HS-27A (cell line): ENCODE measurements at regions not wholly inside any gene's neighbourhood (a gene's known extent, or its start where the extent isn't known, plus 50 kb on each side); places are given as distances from the start of the nearest gene placed in this dataset.
"Not testable (repeated sequence)": the region's sequence is repeated elsewhere in the genome, so short reads cannot be mapped to it uniquely, and the experiment has no call there.

Experiments
- DNase-seq: peaks from one replicate; pipeline ENCODE4 v3.0.0-alpha.2; 2012; ENCODE audit warnings: low read depth, missing footprints

DNA sequence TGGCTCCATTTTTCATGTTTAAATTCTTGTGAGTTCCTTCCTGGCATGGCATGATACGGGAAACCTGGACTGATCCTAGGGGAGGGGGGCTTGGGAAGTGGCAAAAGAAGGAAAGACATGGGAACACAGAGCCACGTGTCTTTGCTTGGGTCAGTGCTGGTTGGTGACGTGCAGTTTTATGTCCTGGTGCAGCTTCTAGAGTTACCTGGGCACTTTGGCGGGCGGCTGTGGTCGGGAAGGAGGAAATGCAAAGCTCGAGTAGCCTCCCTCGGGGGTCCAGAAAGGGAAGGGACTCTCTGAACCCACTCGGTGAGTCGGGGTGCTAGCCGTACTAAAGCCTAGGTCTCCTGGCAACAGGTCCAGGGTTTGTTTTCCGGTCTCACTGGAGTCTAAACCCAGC is 94.6 kb downstream of the APOB start:
- no peak for DNase-seq

DNA sequence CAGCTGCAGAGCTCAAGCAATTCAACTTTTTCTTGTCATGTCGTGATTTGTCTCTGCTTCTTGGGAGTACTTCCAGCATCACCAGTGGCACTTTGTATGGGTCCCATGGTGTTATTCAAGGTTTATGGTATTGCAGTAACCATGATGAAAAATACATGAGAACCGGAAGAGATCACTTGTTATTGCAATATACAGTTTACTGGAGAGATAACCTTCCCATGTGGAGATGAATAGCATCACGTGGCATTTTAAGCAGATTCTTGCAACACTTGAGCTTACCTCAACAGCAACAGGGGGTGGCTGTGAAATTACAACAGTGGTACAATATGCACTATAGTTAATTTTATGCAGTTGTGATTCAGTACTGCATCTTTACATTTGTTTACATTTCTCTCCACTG is 97.4 kb downstream of the APOB start:
- DNase-seq, result no peak

DNA sequence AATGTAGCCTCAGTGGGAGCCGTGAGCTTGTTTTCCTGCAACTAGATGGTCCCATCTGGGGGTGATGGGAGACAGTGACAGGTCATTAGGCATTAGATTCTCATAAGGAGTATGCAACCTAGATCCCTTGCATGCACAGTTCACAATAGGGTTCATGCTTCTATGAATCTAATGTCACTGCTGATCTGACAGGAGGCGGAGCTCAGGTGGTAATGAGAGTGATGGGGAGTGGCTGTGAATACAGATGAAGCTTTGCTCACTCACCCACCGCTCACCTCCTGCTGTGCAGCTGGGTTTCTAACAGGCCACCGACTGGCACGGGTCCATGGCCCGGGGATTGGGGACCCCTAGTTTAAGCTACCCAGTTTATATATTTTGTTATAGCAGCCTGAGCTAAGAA is 100.2 kb downstream of the APOB start:
- not testable (repeated sequence) for DNase-seq

DNA sequence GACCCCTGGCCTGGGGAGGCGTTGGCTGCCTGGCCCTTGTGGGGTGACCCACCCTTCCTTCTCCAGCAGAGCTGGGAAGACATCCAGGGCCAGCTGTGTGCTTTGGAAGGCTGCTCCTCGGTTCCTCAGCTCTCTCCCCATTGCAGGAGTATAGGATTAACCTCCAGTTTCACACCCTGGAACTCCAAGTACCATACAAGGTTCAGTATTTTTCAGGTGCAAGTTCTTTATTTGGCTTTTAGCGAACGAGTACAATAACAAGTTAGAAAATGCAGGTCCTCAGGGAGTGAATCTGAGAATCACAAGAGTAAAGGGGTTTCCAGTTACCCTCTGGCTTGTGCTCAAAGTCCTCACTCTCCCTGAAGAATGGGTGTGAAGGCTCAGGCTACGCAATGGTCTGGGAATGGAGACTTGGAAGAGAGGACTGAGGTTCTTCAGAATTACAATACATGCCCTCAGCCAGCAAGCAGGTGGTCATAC is 101.2 kb downstream of the APOB start:
- no peak for DNase-seq

DNA sequence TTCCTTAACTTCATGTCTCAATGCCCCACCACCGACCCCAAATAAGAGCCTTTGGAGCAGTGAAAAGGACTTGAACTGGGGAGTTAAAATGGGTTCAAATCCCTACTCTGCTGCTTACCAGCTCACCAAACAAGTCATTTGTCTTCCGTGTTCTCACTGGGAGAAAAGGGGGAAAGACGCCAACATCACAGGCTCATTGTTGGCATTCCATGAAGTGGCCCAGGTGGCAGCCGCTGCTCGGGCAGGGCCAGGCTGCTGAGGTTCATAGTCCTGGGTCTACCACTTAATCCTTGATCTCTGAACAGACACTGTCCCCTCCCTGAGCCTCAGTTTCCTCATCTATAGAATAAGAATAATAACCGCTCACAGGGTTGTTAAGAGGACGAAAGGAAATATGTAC is 103.0 kb downstream of the APOB start:
- DNase-seq, result no peak

DNA sequence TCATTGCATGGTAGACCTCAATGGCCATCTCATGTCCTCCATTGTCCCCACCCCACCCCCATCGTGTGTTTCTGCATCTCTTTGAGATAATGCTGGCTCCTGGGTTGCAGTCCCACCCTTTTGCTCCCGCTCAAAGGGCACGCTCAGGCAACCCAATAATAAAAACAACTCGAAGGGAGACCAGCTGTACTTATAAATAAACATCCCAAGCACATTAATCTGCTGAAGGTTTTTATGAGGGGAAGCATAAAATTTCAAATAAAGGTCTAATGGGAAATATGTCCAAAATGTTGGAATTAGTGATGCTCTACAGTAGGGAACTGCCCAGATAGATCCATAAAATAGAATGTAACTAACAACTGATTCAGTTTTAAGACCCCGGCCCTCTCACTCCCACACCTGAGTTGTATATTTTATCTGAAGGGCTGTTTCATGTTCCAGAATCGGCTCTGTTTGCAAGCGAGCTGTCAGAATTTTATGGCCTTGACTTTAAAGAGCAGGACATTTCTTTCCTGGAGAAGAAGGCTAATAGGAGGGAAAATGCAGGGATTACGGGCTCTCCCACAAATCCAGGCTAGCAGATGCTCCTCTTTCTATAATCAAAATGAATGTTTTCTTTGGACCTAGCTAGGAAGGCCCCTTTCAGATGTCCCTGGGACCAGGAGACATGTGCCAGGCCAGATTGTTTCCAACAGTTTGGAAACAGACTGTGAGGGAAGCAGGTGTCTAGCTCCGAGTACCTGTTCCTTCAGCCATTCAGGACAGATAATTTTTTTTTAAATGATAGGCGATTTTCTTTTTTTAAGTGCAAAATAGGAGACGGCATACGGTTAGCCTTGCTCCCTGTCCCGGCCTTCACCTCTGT is 103.7 kb downstream of the APOB start:
- DNase-seq, result no peak

DNA sequence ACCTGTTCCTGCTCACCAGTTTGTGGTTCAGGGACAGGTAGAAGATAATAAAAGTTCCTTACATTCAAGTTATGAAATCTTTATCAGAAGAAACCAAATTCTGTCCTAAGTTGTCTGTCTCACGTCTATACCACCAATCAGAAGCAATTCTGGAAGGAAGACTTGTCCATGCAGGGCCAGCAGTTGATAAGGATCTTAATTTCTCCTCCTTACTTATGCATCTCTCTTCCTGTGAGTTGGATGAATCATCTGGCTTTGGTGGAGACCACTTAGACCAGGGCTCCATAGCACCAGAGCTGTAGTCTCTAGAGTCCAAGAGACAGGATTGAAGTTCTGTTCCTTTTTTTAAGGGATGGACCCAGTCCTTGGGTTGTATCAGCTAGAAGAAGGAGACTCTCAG is 106.5 kb downstream of the APOB start:
- no peak for DNase-seq

DNA sequence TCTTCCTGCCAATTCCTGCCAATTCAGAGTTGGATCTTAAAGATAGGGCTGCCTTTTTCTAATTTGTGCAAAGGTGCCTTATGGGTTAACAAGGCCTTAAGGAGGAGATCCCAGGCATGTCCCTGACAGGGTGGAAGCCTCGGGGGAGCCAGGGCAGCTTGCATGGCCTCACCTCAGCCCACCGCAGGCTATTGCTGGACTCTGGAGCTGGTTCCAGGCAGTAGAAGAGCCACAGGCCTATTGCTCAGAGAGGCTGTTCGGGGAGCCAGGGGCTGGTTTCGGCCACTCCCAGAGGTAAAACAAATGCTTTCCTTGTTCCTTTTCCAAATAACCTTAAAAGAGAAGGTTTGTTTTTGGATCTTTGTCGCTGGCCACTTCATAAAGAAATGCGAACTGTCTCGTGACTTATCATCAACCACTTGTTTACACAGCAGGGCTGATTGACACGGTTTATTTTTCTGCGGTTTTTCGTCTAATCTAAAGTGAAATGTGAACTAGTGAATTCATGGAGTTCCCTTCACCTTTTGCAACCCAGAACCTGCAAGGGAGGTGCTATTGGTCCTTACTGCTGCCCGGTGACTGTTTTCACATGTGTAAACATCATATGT is 108.6 kb downstream of the APOB start:
- no peak for DNase-seq

DNA sequence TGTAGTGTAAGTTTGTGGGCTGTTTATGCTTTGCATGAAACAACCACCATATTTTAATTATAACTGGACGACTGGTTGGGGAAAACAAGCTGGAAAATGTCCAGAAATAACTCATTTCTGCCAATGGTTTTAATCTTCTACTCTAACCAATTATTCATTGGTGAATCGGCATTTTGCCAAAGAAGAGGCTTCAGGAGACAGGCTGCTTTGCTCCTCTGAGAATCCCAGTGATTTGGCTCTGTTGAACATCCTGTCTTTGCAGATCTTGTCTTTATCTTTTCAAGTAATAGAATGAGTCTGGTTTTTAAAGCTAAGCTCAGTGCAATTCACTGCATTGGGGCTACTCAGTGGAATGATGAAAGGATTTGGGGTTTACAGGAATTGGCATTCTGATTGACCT is 109.6 kb downstream of the APOB start:
- no peak for DNase-seq

DNA sequence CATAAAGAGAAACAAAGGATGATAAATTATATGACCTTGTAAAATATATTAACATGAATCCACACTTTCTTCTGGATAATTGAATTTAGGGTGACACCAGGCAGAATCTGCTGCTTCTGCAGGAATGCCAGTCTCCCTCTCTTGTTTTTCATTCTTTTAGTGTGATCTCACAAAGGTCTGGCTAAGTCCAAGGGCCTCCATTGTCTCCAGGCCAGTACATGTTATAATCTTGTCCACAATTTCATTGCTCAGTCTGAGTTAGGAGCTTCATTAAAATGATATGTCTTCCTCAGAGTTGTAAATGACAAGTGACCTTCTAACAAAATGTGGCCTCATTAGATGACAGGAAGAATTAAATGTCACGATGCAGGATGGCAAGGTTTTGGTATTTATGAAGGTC is 110.2 kb downstream of the APOB start:
- DNase-seq, result no peak

DNA sequence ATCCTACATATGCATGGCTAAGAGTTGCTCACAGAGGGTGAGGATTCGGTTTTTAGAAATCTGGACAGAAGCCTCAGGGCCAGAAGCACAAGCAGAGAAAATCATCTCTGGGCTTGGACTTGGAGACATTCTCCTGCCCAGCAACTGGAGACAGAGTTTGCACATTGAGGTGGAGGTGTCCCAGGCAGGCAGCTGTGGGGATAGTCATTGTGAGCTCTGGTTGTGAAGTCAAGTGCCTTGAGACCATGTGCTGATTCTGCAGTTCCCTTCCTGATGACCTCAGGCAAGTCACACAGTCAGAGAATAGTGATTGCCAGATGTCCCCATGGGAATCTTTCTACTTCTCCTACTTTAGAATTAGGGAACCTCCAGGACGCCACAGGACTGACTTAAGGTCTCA is 108.4 kb upstream of the LDAH start:
- no peak for DNase-seq

DNA sequence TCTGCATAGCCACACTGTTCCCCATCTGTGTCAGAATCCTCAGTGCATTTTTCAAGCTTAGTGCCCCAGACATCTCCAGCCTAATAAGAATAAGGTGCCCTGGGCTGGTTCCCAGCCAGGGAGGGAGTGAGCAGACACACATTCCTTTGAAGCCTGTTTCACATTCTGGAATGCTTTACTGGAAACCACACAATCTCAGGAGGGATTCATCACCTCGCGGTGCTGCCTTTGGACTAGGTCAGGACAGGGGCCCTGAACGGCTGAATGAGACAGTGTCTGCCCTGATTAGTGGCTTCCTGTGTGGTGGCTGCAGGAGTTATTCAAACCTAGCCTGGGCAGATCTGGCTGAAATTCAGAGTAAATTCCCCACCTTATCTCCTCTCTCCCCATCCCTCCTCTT is 108.0 kb upstream of the LDAH start:
- DNase-seq, result peak; percentile 92

DNA sequence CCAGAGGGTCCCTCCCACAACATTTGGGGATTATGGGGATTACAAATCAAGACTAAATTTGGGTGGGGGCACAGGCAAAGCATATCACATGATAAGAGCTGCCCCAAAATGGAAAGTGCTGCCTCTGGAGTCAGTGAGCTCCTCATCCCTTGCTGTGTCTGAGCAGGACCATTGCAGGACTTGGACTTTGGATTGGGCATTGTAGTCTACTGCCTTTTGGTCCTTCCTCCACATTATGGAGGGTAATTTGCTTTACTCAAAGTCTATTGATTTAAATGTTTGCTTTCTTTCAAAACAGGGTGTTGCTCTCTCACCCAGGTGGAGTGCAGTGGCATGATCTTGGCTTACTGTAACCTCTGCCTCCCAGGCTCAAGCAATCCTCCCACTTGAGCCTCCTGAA is 106.8 kb upstream of the LDAH start:
- DNase-seq, result no peak

DNA sequence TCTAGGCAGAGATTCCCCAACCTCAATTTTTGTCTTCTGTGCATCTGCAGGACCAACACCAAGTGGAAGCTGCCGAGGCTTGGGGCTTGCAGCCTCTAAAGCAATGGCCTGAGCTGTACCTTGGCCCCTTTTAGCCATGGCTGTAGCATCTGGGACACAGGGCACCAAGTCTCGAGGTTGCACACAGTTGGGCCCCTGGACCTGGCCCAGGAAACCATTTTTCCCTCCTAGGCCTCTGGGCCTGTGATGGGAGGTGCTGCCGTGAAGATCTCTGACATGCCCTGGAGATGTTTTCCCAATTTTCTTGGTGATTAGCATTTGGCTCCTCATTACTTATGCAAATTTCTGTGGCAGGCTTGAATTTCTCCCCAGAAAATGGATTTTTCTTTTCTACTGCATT is 105.7 kb upstream of the LDAH start:
- DNase-seq, result no peak

DNA sequence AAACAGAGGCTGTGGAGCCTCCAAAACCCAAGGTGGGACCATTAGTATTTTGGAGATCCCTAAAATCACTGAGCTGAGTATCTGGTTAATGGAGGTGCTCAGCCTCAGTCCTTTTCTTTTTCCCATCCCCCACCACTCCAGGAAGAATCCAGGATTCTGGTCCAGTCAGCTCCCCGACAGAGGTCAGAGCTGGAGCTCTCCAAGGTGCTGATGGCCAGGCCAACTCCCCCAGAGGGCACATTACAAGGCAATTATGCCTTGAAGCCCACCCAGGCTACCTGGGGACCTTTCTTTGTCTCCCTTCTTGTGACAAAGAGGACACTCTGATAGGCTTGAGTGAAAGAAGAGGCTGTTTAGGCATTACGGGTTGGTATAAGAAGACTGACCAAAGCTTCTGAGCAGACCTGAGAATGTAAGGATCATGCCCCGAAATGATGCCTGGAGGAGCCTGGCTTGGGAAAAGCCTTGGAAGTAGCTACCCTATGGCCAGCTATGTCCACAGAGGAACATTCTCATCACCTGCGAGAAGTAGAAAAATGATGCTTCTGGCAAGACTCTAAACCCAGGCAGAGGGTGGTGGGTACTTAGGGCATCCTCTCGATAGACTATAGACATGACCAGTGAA is 102.5 kb upstream of the LDAH start:
- DNase-seq, result no peak

DNA sequence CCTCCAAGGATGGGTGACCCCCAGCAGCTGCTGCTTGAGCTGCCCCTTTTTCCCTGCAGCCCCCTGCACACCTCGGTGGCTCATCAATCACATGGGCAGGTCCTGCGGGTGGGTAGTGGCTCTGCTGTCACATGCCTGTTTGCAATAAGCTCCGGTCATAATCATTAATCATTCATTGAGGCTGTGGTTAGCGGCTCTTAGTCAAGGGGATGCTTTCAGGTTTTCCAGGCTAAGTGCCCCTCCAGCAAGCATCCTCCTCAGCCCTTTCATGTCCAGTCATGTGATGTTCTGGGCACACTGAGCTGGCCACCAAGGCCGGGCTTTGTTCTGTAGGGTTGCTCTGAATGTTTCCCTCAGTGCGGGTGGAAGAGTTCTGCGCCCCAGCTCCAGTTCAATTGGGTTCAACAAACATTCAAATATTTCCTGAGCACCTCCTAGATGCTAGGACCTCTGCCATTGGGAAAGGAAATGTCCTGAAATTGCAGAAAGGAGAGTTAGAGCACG is 96.4 kb upstream of the LDAH start:
- DNase-seq, result no peak

DNA sequence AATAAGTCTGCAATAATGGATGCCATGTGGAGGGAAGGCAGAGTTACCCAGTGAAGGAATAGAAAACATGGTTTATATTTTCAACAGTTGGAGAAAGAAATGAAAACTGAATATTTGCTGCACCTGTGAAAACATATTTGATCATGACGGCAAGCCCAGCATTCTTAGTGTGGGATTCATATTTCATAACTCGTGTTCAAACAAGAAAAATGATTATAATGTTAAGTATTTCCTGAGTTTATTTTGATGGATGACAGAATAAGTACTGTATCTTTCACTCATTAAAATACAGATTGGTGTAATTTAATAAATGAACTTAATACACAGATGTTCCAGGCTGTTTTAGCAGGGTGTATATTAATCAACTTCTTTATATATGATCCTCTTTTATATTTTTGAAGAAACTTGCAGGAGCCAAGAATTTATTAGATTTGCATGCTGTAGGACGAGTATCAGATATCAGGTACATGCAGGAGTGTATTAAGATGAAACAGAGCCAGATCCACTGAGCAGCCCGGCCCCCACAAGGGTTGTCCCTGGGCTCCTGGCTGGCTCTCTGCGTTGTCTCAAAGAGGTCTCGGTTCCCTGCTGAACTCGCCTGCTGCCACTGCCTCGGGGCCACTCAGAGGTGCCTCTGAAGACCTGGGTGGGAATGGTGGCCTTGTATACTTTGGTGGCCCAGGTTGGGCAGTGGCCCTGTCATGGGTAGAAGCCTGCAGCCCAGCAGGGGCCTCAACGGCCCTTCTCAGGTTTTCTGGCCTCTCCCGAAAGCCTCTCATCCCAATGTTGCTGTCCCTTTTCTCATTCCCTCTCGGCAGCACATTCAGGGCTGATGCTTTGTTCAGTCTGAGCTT is 95.0 kb upstream of the LDAH start:
- DNase-seq, result peak; percentile 77

DNA sequence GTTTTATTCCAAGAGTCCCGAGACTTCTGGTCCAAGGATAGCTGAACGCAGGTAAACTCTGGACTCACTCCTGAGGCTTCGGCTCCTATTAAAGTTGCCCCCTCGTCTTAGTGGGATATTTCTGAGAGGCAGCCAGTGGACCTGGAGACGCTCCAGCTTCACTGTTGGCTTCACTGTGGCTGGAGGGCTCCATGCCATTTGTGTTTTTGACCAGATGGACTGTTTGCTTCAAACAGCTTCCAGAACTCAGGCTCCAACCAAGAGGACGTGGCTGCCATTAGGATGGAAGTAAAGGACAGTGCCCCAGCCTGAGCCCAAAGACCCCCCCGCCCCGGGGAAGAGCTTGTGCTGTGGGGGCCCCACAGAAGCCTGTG is 94.4 kb upstream of the LDAH start:
- DNase-seq, result no peak

DNA sequence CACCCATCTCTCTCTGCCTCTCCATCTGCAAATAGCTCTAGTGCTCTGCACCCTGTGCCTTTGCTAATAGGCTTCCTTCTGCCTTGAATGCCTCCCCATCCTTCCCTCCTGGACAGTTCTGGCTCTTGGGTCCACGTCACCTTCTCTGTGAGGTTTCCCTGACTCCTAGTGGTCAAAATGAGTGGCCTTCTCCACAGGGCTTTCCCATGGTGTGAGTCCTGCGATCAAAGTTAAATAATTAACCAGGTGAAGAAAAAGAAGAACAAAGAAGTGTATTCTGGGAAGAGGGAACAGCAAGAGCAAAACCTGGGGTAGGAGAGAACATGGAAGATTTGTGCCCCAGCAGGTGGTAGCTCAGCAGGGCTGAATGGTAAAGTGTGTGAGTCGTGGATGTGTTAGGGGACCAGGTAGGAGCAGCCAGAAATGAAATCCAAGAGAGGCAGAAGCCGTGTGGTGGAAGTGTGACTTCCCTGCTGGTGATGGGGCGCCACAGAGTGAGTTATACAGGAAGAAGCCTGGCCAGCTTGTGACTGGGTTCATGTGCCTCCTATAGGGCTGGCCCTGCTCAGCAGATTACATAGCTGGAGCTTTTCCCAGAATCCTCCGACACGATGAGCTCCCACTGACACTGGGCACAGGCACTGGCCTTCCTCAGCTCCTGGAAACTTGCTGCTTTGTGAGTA is 93.8 kb upstream of the LDAH start:
- peak; percentile 75 for DNase-seq

DNA sequence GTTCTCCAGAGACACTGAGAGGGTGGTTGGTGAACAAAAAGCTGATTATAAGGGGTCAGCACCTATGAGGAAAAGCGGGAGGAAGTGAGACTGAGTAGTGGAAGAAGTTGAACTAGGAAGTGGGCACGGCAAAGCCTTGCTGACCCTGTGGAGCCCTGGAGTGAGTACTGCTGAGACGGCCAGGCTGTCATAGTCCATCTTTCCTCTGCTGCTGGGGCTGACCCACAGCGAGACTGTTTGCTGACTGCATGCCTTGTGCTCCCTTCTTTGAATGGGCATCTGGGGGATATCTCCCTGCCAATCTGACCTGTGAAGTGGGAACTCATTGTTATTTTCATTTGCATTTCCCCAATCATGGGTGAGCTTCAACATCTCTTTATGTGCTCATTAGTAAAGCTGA is 92.4 kb upstream of the LDAH start:
- DNase-seq, result no peak

DNA sequence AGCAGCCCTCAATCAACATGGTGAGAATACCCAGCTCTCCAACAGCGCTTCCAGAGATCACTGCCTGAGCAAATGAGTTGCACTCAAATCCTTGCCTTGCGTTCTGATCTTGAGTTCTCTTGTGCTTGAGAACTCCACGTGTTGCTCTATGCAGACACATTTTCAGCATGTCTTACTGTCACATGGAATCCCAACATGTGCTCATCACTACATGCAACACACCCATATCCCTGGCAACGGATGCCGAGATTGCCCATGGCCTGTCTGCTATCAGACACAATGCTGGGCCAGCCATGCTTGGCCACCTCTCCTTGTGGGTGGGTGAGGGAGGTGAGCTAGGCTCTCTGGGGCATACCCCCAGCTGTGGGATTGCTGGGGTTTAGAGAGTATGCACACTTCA is 91.9 kb upstream of the LDAH start:
- no peak for DNase-seq

DNA sequence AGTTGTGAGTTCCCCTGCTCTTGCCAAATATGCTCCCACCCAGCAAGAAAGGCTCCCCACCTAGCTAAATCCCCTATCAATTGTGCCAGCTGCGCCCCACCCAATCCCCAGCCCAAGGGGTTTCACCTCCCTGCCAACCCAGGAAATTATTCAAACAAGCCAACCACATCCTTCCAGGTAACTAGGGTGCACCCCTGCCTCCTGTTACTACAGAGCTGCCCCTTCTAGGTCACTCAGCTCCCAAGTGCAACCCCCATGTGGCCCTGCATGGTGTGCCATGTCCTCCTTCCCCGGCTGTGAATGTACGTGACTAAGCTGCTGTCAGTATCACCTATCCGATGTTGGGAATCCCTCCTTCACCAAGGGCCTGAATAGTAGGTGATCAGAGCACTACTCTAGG is 91.2 kb upstream of the LDAH start:
- no peak for DNase-seq
